ENCODE measurements at regions not wholly inside any gene's neighbourhood (a gene's known extent, or its start where the extent isn't known, plus 50 kb on each side); places are given as distances from the start of the nearest gene placed in this dataset.

GRCh38 chr21:35113064-35113463 lies 64.0 kb upstream of the RUNX1 start:
- no peak overlapping the region for H2BK12ac ChIP-seq (ENCODE audit: insufficient read length, low read depth, low read length)
- no peak overlapping the region for H3T11ph ChIP-seq (ENCODE audit: low read length)
- no peak overlapping the region for H3K4me2 ChIP-seq (ENCODE audit: insufficient read depth, insufficient read length, low read length)
- no peaks in the 10 kb centered on the region for H3K79me1 ChIP-seq (ENCODE audit: insufficient read depth, low read depth, low read length, poor library complexity, severe bottlenecking)
- H3K9me3 Mint-ChIP-seq: no peaks in the 10 kb centered on the region
- no peaks in the 10 kb centered on the region for H3K4me1 ChIP-seq (ENCODE audit: insufficient read depth, low read length)
- H3K18ac ChIP-seq (ENCODE audit: insufficient read length, low read depth, low read length): no peak overlapping the region
- no peak overlapping the region for H3K27ac ChIP-seq (ENCODE audit: insufficient read length, low read depth, low read length)
- H4K8ac ChIP-seq (replicated peaks; ENCODE audit: insufficient read length, low read depth, low read length): no peak overlapping the region
- no peak overlapping the region for H3K4ac ChIP-seq (ENCODE audit: low read depth, low read length)
- no peak overlapping the region for H4K91ac ChIP-seq (ENCODE audit: insufficient read length, low read depth, low read length)
- H3K56ac ChIP-seq (ENCODE audit: insufficient read length, low read depth, low read length): no peak overlapping the region
- H2BK20ac ChIP-seq (ENCODE audit: low read depth, low read length, poor library complexity, severe bottlenecking): no peak overlapping the region
- H4K20me1 ChIP-seq (ENCODE audit: control insufficient read depth, insufficient read depth, insufficient read length): no peaks in the 10 kb centered on the region
- no peak overlapping the region for H3K14ac ChIP-seq (ENCODE audit: insufficient read depth, low read length)
- no peak for DNase-seq
- no peak overlapping the region for H2AFZ ChIP-seq (ENCODE audit: low read length)
- no peak for TF ChIP-seq CTCF (conservative IDR thresholded peaks at IDR 0.05)
- no peaks in the 10 kb centered on the region for H3K79me2 ChIP-seq (ENCODE audit: insufficient read depth, low read length)
- no peak overlapping the region for H3K23ac ChIP-seq (ENCODE audit: insufficient read length, low read depth, low read length)
- no peak overlapping the region for H3K9ac ChIP-seq (ENCODE audit: extremely low read depth, insufficient read length, low read length)
- H4K5ac ChIP-seq (ENCODE audit: insufficient read length, low read depth, low read length): no peak overlapping the region
- no peak overlapping the region for H3K4me3 Mint-ChIP-seq
- no peaks in the 10 kb centered on the region for H3K27me3 ChIP-seq (ENCODE audit: insufficient read depth, low read length)
- H2BK15ac ChIP-seq (ENCODE audit: low read depth, low read length): no peak overlapping the region
- H3K4me1 Mint-ChIP-seq: no peaks in the 10 kb centered on the region
- H3K9me3 ChIP-seq (ENCODE audit: control insufficient read depth, low read depth, low read length): no peaks in the 10 kb centered on the region
- H2AK5ac ChIP-seq (ENCODE audit: insufficient read length, low read length): no peak overlapping the region
- WGBS (ENCODE audit: extremely low coverage, insufficient read length, low lambda C conversion rate): no CpG with 5 or more reads among the region's 2 CpGs
- no peak overlapping the region for H2BK120ac ChIP-seq (ENCODE audit: low read depth, low read length, poor library complexity, severe bottlenecking)
- H2BK5ac ChIP-seq (ENCODE audit: insufficient read length, low read length): no peak overlapping the region
- no peaks in the 10 kb centered on the region; the same call in 1 of the 2 replicates for H3K27me3 Mint-ChIP-seq (ENCODE audit: low read depth)
- no peaks in the 10 kb centered on the region for H3K23me2 ChIP-seq (ENCODE audit: insufficient read length, low read depth, low read length, poor library complexity, severe bottlenecking)
- no peak overlapping the region for H3K27ac Mint-ChIP-seq
- no peaks in the 10 kb centered on the region for H3K36me3 Mint-ChIP-seq (ENCODE audit: insufficient read depth in 1 of 3, low read depth in 3 of 3)

Measured in H9 (cell line).